ENCODE measurements at regions not wholly inside any gene's neighbourhood (a gene's known extent, or its start where the extent isn't known, plus 50 kb on each side); places are given as distances from the start of the nearest gene placed in this dataset.
"Not testable (repeated sequence)": the region's sequence is repeated elsewhere in the genome, so short reads cannot be mapped to it uniquely, and the experiment has no call there.

GRCh38 chr2:8249769-8250168, 432.1 kb upstream of the ID2 start:
- POLR2A ChIA-PET = no interaction called here
- CTCF ChIA-PET = interaction anchor here (0.5 kb wide), 1 partner anchor 17 kb away, joined by 3 read pairs; no protein-coding TSS in a partner anchor
- H3K27ac ChIP-seq (ENCODE audit: extremely low read depth, low read depth, low read length) = no peak overlapping the region
- H3K4me3 ChIP-seq (ENCODE audit: low read depth, low read length) = no peak overlapping the region
- no peaks in the 10 kb centered on the region for H3K36me3 ChIP-seq (ENCODE audit: control insufficient read depth in 2 of 2, insufficient read depth in 1 of 2, low read length in 2 of 2)
- no peaks in the 10 kb centered on the region for H3K4me1 ChIP-seq (ENCODE audit: control insufficient read depth, insufficient read depth, low read length)
- no peaks in the 10 kb centered on the region; the same call in 1 of the 2 replicates for H3K9me3 ChIP-seq (ENCODE audit: control insufficient read depth, insufficient read depth, low read depth, low read length)
- TF ChIP-seq KLF7 (tag by site-specific recombination; IDR thresholded peaks at IDR 0.05; ENCODE audit: borderline replicate concordance) = no peak
- no peak for TF ChIP-seq ZNF174 (tag by site-specific recombination; IDR thresholded peaks at IDR 0.05)
- no peak for TF ChIP-seq ZNF585B (tag by site-specific recombination; IDR thresholded peaks at IDR 0.05)
- no peak for TF ChIP-seq ZBTB1 (tag by site-specific recombination; IDR thresholded peaks at IDR 0.05)
- TF ChIP-seq ZNF335 (tag by site-specific recombination; conservative IDR thresholded peaks at IDR 0.05) = no peak
- TF ChIP-seq ZBTB20 (tag by site-specific recombination; IDR thresholded peaks at IDR 0.05) = no peak
- TF ChIP-seq ZBTB7A (tag by site-specific recombination; IDR thresholded peaks at IDR 0.05; ENCODE audit: low read depth) = no peak
- TF ChIP-seq, protein P1, sequence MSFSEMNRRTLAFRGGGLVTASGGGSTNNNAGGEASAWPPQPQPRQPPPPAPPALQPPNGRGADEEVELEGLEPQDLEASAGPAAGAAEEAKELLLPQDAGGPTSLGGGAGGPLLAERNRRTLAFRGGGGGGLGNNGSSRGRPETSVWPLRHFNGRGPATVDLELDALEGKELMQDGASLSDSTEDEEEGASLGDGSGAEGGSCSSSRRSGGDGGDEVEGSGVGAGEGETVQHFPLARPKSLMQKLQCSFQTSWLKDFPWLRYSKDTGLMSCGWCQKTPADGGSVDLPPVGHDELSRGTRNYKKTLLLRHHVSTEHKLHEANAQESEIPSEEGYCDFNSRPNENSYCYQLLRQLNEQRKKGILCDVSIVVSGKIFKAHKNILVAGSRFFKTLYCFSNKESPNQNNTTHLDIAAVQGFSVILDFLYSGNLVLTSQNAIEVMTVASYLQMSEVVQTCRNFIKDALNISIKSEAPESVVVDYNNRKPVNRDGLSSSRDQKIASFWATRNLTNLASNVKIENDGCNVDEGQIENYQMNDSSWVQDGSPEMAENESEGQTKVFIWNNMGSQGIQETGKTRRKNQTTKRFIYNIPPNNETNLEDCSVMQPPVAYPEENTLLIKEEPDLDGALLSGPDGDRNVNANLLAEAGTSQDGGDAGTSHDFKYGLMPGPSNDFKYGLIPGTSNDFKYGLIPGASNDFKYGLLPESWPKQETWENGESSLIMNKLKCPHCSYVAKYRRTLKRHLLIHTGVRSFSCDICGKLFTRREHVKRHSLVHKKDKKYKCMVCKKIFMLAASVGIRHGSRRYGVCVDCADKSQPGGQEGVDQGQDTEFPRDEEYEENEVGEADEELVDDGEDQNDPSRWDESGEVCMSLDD (tag by site-specific recombination; IDR thresholded peaks at IDR 0.05) = no peak
- no peak for TF ChIP-seq ZNF549 (tag by site-specific recombination; IDR thresholded peaks at IDR 0.05)
- TF ChIP-seq, protein P2, sequence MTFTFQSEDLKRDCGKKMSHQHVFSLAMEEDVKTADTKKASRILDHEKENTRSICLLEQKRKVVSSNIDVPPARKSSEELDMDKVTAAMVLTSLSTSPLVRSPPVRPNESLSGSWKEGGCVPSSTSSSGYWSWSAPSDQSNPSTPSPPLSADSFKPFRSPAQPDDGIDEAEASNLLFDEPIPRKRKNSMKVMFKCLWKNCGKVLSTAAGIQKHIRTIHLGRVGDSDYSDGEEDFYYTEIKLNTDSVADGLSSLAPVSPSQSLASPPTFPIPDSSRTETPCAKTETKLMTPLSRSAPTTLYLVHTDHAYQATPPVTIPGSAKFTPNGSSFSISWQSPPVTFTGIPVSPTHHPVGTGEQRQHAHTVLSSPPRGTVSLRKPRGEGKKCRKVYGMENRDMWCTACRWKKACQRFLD (tag by site-specific recombination; IDR thresholded peaks at IDR 0.05) = no peak
- no peak for TF ChIP-seq ZNF114 (tag by site-specific recombination; IDR thresholded peaks at IDR 0.05)
- TF ChIP-seq, protein P3, sequence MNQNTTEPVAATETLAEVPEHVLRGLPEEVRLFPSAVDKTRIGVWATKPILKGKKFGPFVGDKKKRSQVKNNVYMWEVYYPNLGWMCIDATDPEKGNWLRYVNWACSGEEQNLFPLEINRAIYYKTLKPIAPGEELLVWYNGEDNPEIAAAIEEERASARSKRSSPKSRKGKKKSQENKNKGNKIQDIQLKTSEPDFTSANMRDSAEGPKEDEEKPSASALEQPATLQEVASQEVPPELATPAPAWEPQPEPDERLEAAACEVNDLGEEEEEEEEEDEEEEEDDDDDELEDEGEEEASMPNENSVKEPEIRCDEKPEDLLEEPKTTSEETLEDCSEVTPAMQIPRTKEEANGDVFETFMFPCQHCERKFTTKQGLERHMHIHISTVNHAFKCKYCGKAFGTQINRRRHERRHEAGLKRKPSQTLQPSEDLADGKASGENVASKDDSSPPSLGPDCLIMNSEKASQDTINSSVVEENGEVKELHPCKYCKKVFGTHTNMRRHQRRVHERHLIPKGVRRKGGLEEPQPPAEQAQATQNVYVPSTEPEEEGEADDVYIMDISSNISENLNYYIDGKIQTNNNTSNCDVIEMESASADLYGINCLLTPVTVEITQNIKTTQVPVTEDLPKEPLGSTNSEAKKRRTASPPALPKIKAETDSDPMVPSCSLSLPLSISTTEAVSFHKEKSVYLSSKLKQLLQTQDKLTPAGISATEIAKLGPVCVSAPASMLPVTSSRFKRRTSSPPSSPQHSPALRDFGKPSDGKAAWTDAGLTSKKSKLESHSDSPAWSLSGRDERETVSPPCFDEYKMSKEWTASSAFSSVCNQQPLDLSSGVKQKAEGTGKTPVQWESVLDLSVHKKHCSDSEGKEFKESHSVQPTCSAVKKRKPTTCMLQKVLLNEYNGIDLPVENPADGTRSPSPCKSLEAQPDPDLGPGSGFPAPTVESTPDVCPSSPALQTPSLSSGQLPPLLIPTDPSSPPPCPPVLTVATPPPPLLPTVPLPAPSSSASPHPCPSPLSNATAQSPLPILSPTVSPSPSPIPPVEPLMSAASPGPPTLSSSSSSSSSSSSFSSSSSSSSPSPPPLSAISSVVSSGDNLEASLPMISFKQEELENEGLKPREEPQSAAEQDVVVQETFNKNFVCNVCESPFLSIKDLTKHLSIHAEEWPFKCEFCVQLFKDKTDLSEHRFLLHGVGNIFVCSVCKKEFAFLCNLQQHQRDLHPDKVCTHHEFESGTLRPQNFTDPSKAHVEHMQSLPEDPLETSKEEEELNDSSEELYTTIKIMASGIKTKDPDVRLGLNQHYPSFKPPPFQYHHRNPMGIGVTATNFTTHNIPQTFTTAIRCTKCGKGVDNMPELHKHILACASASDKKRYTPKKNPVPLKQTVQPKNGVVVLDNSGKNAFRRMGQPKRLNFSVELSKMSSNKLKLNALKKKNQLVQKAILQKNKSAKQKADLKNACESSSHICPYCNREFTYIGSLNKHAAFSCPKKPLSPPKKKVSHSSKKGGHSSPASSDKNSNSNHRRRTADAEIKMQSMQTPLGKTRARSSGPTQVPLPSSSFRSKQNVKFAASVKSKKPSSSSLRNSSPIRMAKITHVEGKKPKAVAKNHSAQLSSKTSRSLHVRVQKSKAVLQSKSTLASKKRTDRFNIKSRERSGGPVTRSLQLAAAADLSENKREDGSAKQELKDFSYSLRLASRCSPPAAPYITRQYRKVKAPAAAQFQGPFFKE (tag by site-specific recombination; IDR thresholded peaks at IDR 0.05; ENCODE audit: borderline replicate concordance) = no peak
- TF ChIP-seq GFI1B (tag by site-specific recombination; IDR thresholded peaks at IDR 0.05) = no peak

- H3K4me3 ChIP-seq (ENCODE audit: low read depth, low read length); H3K9me3 ChIP-seq (ENCODE audit: control insufficient read depth, insufficient read depth, low read depth, low read length); H3K4me1 ChIP-seq (ENCODE audit: control insufficient read depth, insufficient read depth, low read length); CTCF ChIA-PET; H3K36me3 ChIP-seq (ENCODE audit: control insufficient read depth in 2 of 2, insufficient read depth in 1 of 2, low read length in 2 of 2); POLR2A ChIA-PET; H3K27ac ChIP-seq (ENCODE audit: extremely low read depth, low read depth, low read length): not testable (repeated sequence)
These were observed 431.6 kb upstream of the ID2 start for GRCh38 chr2:8250290-8250689.
